Endothelial cell (in vitro differentiated cells): ENCODE measurements at regions not wholly inside any gene's neighbourhood (a gene's known extent, or its start where the extent isn't known, plus 50 kb on each side); places are given as distances from the start of the nearest gene placed in this dataset.

Experiments used
- DNase-seq: peaks from one replicate; pipeline ENCODE4 v3.0.0; 2021; ENCODE audit warnings: low spot score
- H3K27ac Mint-ChIP-seq: one replicate; pipeline ENCODE4 v1.8.0; 2021; ENCODE audit warnings: mixed read lengths, inconsistent platforms; ENCODE audit not compliant: unreplicated experiment
- H3K27me3 Mint-ChIP-seq: one replicate; pipeline ENCODE4 v1.8.0; 2021; ENCODE audit warnings: mild to moderate bottlenecking, moderate library complexity, mixed read lengths, inconsistent platforms; ENCODE audit not compliant: unreplicated experiment
- H3K36me3 Mint-ChIP-seq: one replicate; pipeline ENCODE4 v1.8.0; 2021; ENCODE audit warnings: mild to moderate bottlenecking, low read depth, mixed read lengths, inconsistent platforms; ENCODE audit not compliant: unreplicated experiment
- H3K4me1 Mint-ChIP-seq: one replicate; pipeline ENCODE4 v1.8.0; 2021; ENCODE audit warnings: mild to moderate bottlenecking, mixed read lengths, inconsistent platforms; ENCODE audit not compliant: unreplicated experiment
- H3K4me3 Mint-ChIP-seq: one replicate; pipeline ENCODE4 v1.8.0; 2021; ENCODE audit warnings: mild to moderate bottlenecking, mixed read lengths, inconsistent platforms; ENCODE audit not compliant: unreplicated experiment
- H3K9me3 Mint-ChIP-seq: one replicate; pipeline ENCODE4 v1.8.0; 2021; ENCODE audit warnings: mixed read lengths, inconsistent platforms; ENCODE audit not compliant: unreplicated experiment
- TF ChIP-seq, protein P1 (sequence below): fragments of 200-600 bp; sonication (generic); IDR thresholded peaks from one replicate; pipeline ENCODE4 v1.5.0; 2021; ENCODE audit warnings: antibody characterized with exemption; ENCODE audit not compliant: unreplicated experiment

DNA sequence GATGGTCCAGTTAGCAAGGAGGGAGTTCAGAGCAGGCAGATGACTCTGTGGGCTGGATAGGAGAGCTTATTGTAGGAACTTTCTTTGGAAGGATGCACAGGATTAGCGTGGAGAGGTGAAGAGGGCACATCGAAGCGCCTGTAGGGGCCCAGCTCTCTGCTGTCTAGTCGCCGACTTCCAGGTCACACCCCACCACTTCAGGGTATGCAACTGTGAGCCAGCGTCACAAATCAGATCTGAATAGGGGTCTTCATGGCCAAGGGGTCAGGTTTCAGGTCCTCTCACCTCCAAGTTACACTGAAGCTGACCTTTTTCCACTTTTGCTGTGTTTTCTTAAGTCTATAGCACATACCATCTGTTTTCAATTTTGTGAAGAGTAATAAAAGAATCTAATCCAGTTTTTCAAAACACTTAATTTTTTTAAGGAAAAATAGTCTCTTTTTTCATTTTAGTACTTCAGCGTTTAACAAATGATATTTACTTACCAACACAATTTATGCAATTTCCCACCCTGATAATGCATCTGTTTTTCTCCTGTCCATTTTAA lies 364.2 kb upstream of the CLINT1 start:
- no peak for DNase-seq
- TF ChIP-seq, protein P1, sequence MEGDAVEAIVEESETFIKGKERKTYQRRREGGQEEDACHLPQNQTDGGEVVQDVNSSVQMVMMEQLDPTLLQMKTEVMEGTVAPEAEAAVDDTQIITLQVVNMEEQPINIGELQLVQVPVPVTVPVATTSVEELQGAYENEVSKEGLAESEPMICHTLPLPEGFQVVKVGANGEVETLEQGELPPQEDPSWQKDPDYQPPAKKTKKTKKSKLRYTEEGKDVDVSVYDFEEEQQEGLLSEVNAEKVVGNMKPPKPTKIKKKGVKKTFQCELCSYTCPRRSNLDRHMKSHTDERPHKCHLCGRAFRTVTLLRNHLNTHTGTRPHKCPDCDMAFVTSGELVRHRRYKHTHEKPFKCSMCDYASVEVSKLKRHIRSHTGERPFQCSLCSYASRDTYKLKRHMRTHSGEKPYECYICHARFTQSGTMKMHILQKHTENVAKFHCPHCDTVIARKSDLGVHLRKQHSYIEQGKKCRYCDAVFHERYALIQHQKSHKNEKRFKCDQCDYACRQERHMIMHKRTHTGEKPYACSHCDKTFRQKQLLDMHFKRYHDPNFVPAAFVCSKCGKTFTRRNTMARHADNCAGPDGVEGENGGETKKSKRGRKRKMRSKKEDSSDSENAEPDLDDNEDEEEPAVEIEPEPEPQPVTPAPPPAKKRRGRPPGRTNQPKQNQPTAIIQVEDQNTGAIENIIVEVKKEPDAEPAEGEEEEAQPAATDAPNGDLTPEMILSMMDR = no peak
- no peak overlapping the region for H3K27ac Mint-ChIP-seq
- no peak overlapping the region for H3K4me3 Mint-ChIP-seq
- H3K36me3 Mint-ChIP-seq = no peaks in the 10 kb centered on the region
- H3K4me1 Mint-ChIP-seq = no peaks in the 10 kb centered on the region
- H3K9me3 Mint-ChIP-seq = peaks cover 3% of the 10 kb centered on the region
- H3K27me3 Mint-ChIP-seq = peaks cover 2% of the 10 kb centered on the region

DNA sequence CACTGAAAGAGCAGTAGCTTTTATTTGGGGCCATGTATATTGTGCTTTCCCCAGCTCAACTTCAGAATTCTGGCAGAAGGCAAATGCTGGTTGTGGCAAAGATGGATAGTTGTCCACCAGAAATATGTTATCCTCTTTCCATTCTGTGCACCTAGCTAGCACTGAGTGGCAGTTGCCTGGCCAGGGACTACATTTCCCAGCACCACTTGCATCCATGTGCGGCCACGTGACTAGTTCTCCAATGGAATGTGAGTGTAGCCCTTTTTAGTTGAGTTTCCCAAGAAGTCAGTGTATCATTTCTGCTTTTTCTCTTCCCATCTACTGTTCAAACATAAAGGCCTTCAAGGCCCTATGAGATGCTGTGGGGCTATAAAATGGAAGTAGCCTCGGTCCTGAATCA lies 354.0 kb upstream of the CLINT1 start:
- Mint-ChIP-seq H3K27me3 (peaks cover 2% of the 10 kb centered on the region), H3K4me1 (no peaks in the 10 kb centered on the region), H3K36me3 (no peaks in the 10 kb centered on the region), H3K9me3 (no peaks in the 10 kb centered on the region), H3K4me3 (no peak overlapping the region), H3K27ac (no peak overlapping the region)
- no peak for DNase-seq
- TF ChIP-seq, protein P1 = no peak

DNA sequence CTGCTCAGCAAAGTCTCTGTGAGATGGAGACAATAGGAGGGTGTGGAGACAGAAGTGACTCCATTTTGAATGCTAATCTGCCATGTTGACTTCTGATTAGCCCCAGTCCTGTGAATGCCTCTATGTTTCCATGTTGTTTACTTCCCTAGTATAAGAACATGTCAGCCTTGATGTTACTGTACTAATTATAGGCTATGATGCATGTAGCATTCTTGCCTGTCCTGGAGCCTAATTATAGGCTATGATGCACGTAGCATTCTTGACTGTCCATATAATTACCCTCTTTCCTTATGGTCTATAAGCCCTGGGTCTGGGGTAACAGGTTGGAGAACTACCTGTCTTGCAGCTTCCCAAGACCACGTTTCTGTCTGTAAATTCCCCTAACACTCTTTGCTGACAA lies 353.3 kb upstream of the CLINT1 start:
- no peaks in the 10 kb centered on the region for H3K4me1 Mint-ChIP-seq
- no peak overlapping the region for H3K27ac Mint-ChIP-seq
- DNase-seq = no peak
- no peaks in the 10 kb centered on the region for H3K9me3 Mint-ChIP-seq
- H3K4me3 Mint-ChIP-seq = no peak overlapping the region
- TF ChIP-seq, protein P1 = no peak
- no peaks in the 10 kb centered on the region for H3K36me3 Mint-ChIP-seq
- H3K27me3 Mint-ChIP-seq = peaks cover 2% of the 10 kb centered on the region

DNA sequence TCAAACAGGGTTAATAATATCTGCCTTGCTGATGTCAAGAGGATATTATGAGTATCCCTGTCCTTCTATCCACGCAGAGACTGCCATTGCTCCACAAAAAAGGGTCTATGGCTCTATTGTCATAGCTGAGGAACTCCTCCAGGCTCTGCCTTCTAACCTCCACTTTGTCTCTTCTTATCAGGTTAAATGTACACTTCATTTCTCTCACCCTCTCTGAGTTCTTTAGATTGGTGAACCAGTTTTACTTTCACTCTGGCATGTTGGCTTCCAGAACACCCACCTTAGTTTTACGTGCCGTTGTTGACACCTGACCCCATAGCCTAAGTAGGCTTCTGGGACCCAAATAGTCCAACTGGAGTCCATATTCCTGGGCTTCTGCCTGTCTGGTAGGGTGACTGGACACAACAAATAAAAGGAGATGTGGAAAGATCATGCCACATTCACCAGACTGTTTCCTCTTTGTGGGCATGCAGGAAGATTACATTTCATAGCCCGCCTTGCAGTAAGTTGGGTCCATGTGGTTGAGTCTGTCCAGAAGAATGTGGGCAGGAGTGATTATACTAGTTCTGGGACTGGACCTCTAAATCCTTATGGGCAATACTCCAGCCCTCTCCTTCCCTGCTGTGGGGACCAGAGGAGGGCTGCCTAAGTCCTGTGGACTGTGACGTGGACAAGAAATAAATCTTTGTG lies 350.4 kb upstream of the CLINT1 start:
- Mint-ChIP-seq H3K36me3 (no peaks in the 10 kb centered on the region), H3K27ac (no peak overlapping the region), H3K4me1 (no peaks in the 10 kb centered on the region), H3K27me3 (no peaks in the 10 kb centered on the region), H3K9me3 (no peaks in the 10 kb centered on the region), H3K4me3 (no peak overlapping the region)
- DNase-seq = no peak
- TF ChIP-seq, protein P1 = no peak

DNA sequence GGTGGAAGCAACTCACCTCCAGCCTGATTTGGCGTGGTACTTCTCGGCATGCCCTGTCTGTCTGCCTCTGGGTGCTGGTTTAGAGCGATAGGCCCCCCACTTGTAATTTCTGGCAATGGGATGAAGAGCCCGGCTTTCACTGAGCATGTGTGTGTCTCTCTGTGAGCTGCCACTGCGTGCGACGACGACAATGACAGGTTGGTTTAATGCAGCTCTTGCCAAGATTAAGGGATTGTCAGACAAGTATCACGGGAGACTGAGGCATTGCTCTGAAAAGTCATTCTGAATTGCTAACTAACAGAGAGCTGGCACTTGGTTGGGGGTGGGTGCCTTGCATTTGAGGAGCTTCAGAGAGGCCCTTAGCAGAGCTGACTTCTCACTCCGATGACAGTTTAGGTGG lies 348.8 kb upstream of the CLINT1 start:
- Mint-ChIP-seq H3K4me3 (no peak overlapping the region), H3K9me3 (no peaks in the 10 kb centered on the region), H3K27ac (no peak overlapping the region), H3K27me3 (no peaks in the 10 kb centered on the region), H3K36me3 (no peaks in the 10 kb centered on the region), H3K4me1 (no peaks in the 10 kb centered on the region)
- DNase-seq = no peak
- TF ChIP-seq, protein P1 = no peak
